H9 (cell line): ENCODE measurements at regions not wholly inside any gene's neighbourhood (a gene's known extent, or its start where the extent isn't known, plus 50 kb on each side); places are given as distances from the start of the nearest gene placed in this dataset.

Source experiments
- DNase-seq: peaks from one replicate; pipeline ENCODE4 v3.0.0-alpha.2; 2017
- H2AFZ ChIP-seq: one replicate; pipeline ENCODE4 v1.6.1; 2013; ENCODE audit warnings: mild to moderate bottlenecking, low read length, control low read depth, moderate library complexity
- H2AK5ac ChIP-seq: 2 replicates; pipeline ENCODE4 v1.6.1; 2013; ENCODE audit warnings: low read length, control low read depth, mixed read lengths; ENCODE audit not compliant: insufficient read length
- H2BK120ac ChIP-seq: one replicate; pipeline ENCODE4 v1.6.1; 2013; ENCODE audit warnings: low read depth, mild to moderate bottlenecking, low read length, control low read depth, inconsistent platforms; ENCODE audit not compliant: poor library complexity, severe bottlenecking
- H2BK12ac ChIP-seq: 2 replicates; pipeline ENCODE4 v1.6.1; 2013; ENCODE audit warnings: low read length, control low read depth, mixed read lengths, low read depth; ENCODE audit not compliant: insufficient read length
- H2BK15ac ChIP-seq: 2 replicates; pipeline ENCODE4 v1.6.1; 2013; ENCODE audit warnings: low read depth, low read length, control low read depth
- H2BK20ac ChIP-seq: one replicate; pipeline ENCODE4 v1.6.1; 2013; ENCODE audit warnings: low read depth, mild to moderate bottlenecking, low read length, control low read depth, inconsistent platforms; ENCODE audit not compliant: poor library complexity, severe bottlenecking
- H2BK5ac ChIP-seq: 2 replicates; pipeline ENCODE4 v1.6.1; 2013; ENCODE audit warnings: low read length, control low read depth, mixed read lengths; ENCODE audit not compliant: insufficient read length
- H3K14ac ChIP-seq: 2 replicates; pipeline ENCODE4 v1.6.1; 2013; ENCODE audit warnings: low read length, control low read depth; ENCODE audit not compliant: insufficient read depth
- H3K18ac ChIP-seq: 2 replicates; pipeline ENCODE4 v1.6.1; 2013; ENCODE audit warnings: low read depth, mild to moderate bottlenecking, mixed read lengths, low read length, control low read depth; ENCODE audit not compliant: insufficient read length
- H3K23ac ChIP-seq: 2 replicates; pipeline ENCODE4 v1.6.1; 2013; ENCODE audit warnings: low read length, control low read depth, mixed read lengths, low read depth; ENCODE audit not compliant: insufficient read length
- H3K23me2 ChIP-seq: 2 replicates; pipeline ENCODE4 v1.6.1; 2013; ENCODE audit warnings: low read depth, mild to moderate bottlenecking, mixed read lengths, low read length, control low read depth; ENCODE audit not compliant: insufficient read length, poor library complexity, severe bottlenecking
- H3K27ac ChIP-seq: 2 replicates; pipeline ENCODE4 v1.5.1; 2013; ENCODE audit warnings: low read length, control low read depth, mixed read lengths, low read depth; ENCODE audit not compliant: insufficient read length
- H3K27me3 ChIP-seq: 2 replicates; pipeline ENCODE4 v1.6.1; 2013; ENCODE audit warnings: low read length, control low read depth, inconsistent platforms; ENCODE audit not compliant: insufficient read depth
- H3K4ac ChIP-seq: 2 replicates; pipeline ENCODE4 v1.6.1; 2013; ENCODE audit warnings: low read depth, mild to moderate bottlenecking, control low read depth, inconsistent platforms, low read length, moderate library complexity
- H3K4me1 ChIP-seq: 2 replicates; pipeline ENCODE4 v1.6.1; 2013; ENCODE audit warnings: low read length, control low read depth, inconsistent platforms; ENCODE audit not compliant: insufficient read depth
- H3K4me2 ChIP-seq: 2 replicates; pipeline ENCODE4 v1.6.1; 2013; ENCODE audit warnings: low read length, control low read depth, mixed read lengths; ENCODE audit not compliant: insufficient read length, insufficient read depth
- H3K56ac ChIP-seq: 2 replicates; pipeline ENCODE4 v1.6.1; 2013; ENCODE audit warnings: low read depth, mild to moderate bottlenecking, mixed read lengths, low read length, control low read depth; ENCODE audit not compliant: insufficient read length
- H3K79me1 ChIP-seq: 2 replicates; pipeline ENCODE4 v1.6.1; 2013; ENCODE audit warnings: low read depth, mild to moderate bottlenecking, moderate library complexity, low read length, control low read depth, inconsistent platforms; ENCODE audit not compliant: insufficient read depth, poor library complexity, severe bottlenecking
- H3K79me2 ChIP-seq: 2 replicates; pipeline ENCODE4 v1.6.1; 2013; ENCODE audit warnings: low read length, control low read depth, inconsistent platforms; ENCODE audit not compliant: insufficient read depth
- H3K9ac ChIP-seq: 2 replicates; pipeline ENCODE4 v1.6.1; 2013; ENCODE audit warnings: low read length, control low read depth, mixed read lengths; ENCODE audit not compliant: insufficient read length; ENCODE audit errors: extremely low read depth
- H3K9me3 ChIP-seq: one replicate; pipeline ENCODE4 v1.6.1; 2013; ENCODE audit warnings: low read depth, low read length, inconsistent platforms; ENCODE audit not compliant: control insufficient read depth
- H3T11ph ChIP-seq: one replicate; pipeline ENCODE4 v1.6.1; 2013; ENCODE audit warnings: mild to moderate bottlenecking, low read length, control low read depth, inconsistent platforms
- H4K20me1 ChIP-seq: one replicate; pipeline ENCODE4 v1.6.1; 2013; ENCODE audit not compliant: control insufficient read depth, insufficient read length, insufficient read depth
- H4K5ac ChIP-seq: 2 replicates; pipeline ENCODE4 v1.6.1; 2013; ENCODE audit warnings: low read depth, mild to moderate bottlenecking, mixed read lengths, low read length, control low read depth; ENCODE audit not compliant: insufficient read length
- H4K8ac ChIP-seq: replicated peaks from 2 replicates; pipeline ENCODE4 v1.6.1; 2013; ENCODE audit warnings: low read length, control low read depth, mixed read lengths, low read depth; ENCODE audit not compliant: insufficient read length
- H4K91ac ChIP-seq: 2 replicates; pipeline ENCODE4 v1.6.1; 2013; ENCODE audit warnings: low read depth, mild to moderate bottlenecking, moderate library complexity, mixed read lengths, low read length, control low read depth; ENCODE audit not compliant: insufficient read length
- H3K27ac Mint-ChIP-seq, 3 experiments: 2 replicates in 2 of 3; 3 replicates in 1 of 3; pipeline ENCODE4 v1.8.0; 2020 to 2021; ENCODE audit warnings: mixed read lengths in 3 of 3, mild to moderate bottlenecking in 1 of 3, moderate library complexity in 1 of 3
- H3K27me3 Mint-ChIP-seq: 2 replicates; pipeline ENCODE4 v1.8.0; 2021; ENCODE audit warnings: low read depth, mild to moderate bottlenecking, moderate library complexity, mixed read lengths
- H3K36me3 Mint-ChIP-seq, 3 experiments: 2 replicates in 2 of 3; 3 replicates in 1 of 3; pipeline ENCODE4 v1.8.0; 2020 to 2021; ENCODE audit warnings: low read depth in 3 of 3, mixed read lengths in 3 of 3; ENCODE audit not compliant: insufficient read depth in 1 of 3
- H3K4me1 Mint-ChIP-seq, 2 experiments: 2 replicates each; pipeline ENCODE4 v1.8.0; 2020; ENCODE audit warnings: mixed read lengths in 2 of 2
- H3K4me3 Mint-ChIP-seq, 2 experiments: 2 replicates in 1 of 2; 3 replicates in 1 of 2; pipeline ENCODE4 v1.8.0; 2020 to 2021; ENCODE audit warnings: mild to moderate bottlenecking in 2 of 2, mixed read lengths in 2 of 2, moderate library complexity in 1 of 2
- H3K9me3 Mint-ChIP-seq, 2 experiments: 2 replicates in 1 of 2; 3 replicates in 1 of 2; pipeline ENCODE4 v1.8.0; 2020; ENCODE audit warnings: mild to moderate bottlenecking in 2 of 2, mixed read lengths in 2 of 2, moderate library complexity in 1 of 2
- WGBS: extraction: QIAGEN DNeasy Blood & Tissue Kit; methylation state at CpG from one replicate; pipeline ENCODE4 v1.1.7; 2013; ENCODE audit warnings: missing lambda C conversion rate, low lambda C conversion rate, mixed read lengths; ENCODE audit not compliant: insufficient read length; ENCODE audit errors: extremely low coverage; 5-methylcytosine and 5-hydroxymethylcytosine counted together
- TF ChIP-seq, protein P1 (sequence below): fragments of 200-600 bp; sonication (generic); conservative IDR thresholded peaks from 3 replicates; pipeline ENCODE4 v1.8.0; 2021; ENCODE audit warnings: antibody characterized with exemption, mild to moderate bottlenecking

DNA sequence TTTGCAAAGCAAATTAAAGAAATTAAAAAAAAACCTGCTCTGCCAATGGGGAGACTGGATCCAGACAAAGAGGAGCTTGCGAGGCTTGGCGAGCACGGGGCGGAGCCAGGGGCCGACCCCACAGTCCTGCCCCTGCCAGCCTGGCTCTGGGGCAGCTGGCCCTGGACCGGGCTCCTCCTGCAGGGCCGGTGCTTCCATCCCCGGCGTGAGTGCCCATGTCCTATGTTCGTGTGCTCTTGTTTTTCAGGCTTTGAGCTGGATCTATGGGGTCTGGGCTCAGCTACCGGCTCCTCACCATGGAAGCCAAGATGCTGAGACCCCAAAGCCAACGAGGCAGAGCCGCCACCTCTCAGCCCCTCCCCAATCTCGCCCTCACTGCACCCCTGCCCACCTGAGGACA, 176.8 kb downstream of the KIF26A start:
- Histone ChIP-seq H3K79me1 (no peaks in the 10 kb centered on the region), H3K14ac (no peak overlapping the region), H3T11ph (no peak overlapping the region), H4K8ac (no peak overlapping the region), H3K23me2 (no peaks in the 10 kb centered on the region), H4K20me1 (no peaks in the 10 kb centered on the region), H3K27ac (no peak overlapping the region), H3K9ac (no peak overlapping the region), H4K91ac (no peak overlapping the region), H3K79me2 (no peaks in the 10 kb centered on the region), H4K5ac (no peak overlapping the region), H2BK5ac (no peak overlapping the region), H3K18ac (no peak overlapping the region), H3K4me2 (no peak overlapping the region), H3K56ac (no peak overlapping the region), H3K4ac (no peak overlapping the region), H3K27me3 (no peaks in the 10 kb centered on the region), H2AK5ac (no peak overlapping the region), H2BK12ac (no peak overlapping the region), H2BK20ac (no peak overlapping the region), H2AFZ (no peak overlapping the region), H3K23ac (no peak overlapping the region), H3K9me3 (no peaks in the 10 kb centered on the region), H2BK15ac (no peak overlapping the region), H3K4me1 (no peaks in the 10 kb centered on the region), H2BK120ac (no peak overlapping the region)
- WGBS, result no CpG with 5 or more reads among the region's 14 CpGs
- 0 out of 7 replicates have a peak, but pooled peaks cover 0 to 2% (median 0%) of the 10 kb centered on the region in 3 experiments for H3K36me3 Mint-ChIP-seq
- H3K4me3 Mint-ChIP-seq, result no peak overlapping the region
- H3K4me1 Mint-ChIP-seq, result no peaks in the 10 kb centered on the region; a peak in 1 of 4 replicates
- H3K27ac Mint-ChIP-seq, result no peak overlapping the region
- TF ChIP-seq, protein P1, sequence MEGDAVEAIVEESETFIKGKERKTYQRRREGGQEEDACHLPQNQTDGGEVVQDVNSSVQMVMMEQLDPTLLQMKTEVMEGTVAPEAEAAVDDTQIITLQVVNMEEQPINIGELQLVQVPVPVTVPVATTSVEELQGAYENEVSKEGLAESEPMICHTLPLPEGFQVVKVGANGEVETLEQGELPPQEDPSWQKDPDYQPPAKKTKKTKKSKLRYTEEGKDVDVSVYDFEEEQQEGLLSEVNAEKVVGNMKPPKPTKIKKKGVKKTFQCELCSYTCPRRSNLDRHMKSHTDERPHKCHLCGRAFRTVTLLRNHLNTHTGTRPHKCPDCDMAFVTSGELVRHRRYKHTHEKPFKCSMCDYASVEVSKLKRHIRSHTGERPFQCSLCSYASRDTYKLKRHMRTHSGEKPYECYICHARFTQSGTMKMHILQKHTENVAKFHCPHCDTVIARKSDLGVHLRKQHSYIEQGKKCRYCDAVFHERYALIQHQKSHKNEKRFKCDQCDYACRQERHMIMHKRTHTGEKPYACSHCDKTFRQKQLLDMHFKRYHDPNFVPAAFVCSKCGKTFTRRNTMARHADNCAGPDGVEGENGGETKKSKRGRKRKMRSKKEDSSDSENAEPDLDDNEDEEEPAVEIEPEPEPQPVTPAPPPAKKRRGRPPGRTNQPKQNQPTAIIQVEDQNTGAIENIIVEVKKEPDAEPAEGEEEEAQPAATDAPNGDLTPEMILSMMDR, result no peak
- H3K27me3 Mint-ChIP-seq, result peaks cover 4% of the 10 kb centered on the region; the same call in 1 of the 2 replicates
- DNase-seq, result peak; percentile 12
- H3K9me3 Mint-ChIP-seq, result peaks cover 7 to 12% of the 10 kb centered on the region in 2 experiments
